ENCODE measurements at regions not wholly inside any gene's neighbourhood (a gene's known extent, or its start where the extent isn't known, plus 50 kb on each side); places are given as distances from the start of the nearest gene placed in this dataset.
"Not testable (repeated sequence)": the region's sequence is repeated elsewhere in the genome, so short reads cannot be mapped to it uniquely, and the experiment has no call there.

- Histone ChIP-seq H3K4me3 (no peak overlapping the region), H3K36me3 (ENCODE audit: insufficient read depth, low read length) (no peaks in the 10 kb centered on the region), H3K27ac (no peak overlapping the region), H3K9me3 (ENCODE audit: low read depth, low read length) (no peaks in the 10 kb centered on the region; the same call in 1 of the 2 replicates), H3K9ac (ENCODE audit: insufficient read length) (no peak overlapping the region)
- TF ChIP-seq EZH2 (IDR thresholded peaks at IDR 0.05) (no peak), FOXP2 (optimal IDR thresholded peaks at IDR 0.05; ENCODE audit: control extremely low read depth, extremely low read length, insufficient read depth) (no peak), POLR2AphosphoS5 (IDR thresholded peaks at IDR 0.05; ENCODE audit: borderline replicate concordance, low read depth, low read length) (no peak)
- no peak for DNase-seq (ENCODE audit: low read depth, low spot score)
Observed at GRCh38 chr2:167670588-167670987, 576.8 kb downstream of the STK39 start.

GRCh38 chr2:167653131-167653530, 594.3 kb downstream of the STK39 start:
- H3K27ac ChIP-seq, result no peak overlapping the region
- no peak overlapping the region for H3K9ac ChIP-seq (ENCODE audit: insufficient read length)
- DNase-seq (ENCODE audit: low read depth, low spot score), result no peak
- no peak overlapping the region for H3K4me3 ChIP-seq
- no peak for TF ChIP-seq POLR2AphosphoS5 (IDR thresholded peaks at IDR 0.05; ENCODE audit: borderline replicate concordance, low read depth, low read length)
- TF ChIP-seq EZH2 (IDR thresholded peaks at IDR 0.05), result no peak
- no peak for TF ChIP-seq FOXP2 (optimal IDR thresholded peaks at IDR 0.05; ENCODE audit: control extremely low read depth, extremely low read length, insufficient read depth)
- no peaks in the 10 kb centered on the region; the same call in 1 of the 2 replicates for H3K9me3 ChIP-seq (ENCODE audit: low read depth, low read length)
- H3K36me3 ChIP-seq (ENCODE audit: insufficient read depth, low read length), result no peaks in the 10 kb centered on the region

- no peak overlapping the region for H3K9ac ChIP-seq (ENCODE audit: insufficient read length)
- no peaks in the 10 kb centered on the region for H3K36me3 ChIP-seq (ENCODE audit: insufficient read depth, low read length)
- no peaks in the 10 kb centered on the region; the same call in 1 of the 2 replicates for H3K9me3 ChIP-seq (ENCODE audit: low read depth, low read length)
- no peak overlapping the region for H3K4me3 ChIP-seq
- no peak overlapping the region for H3K27ac ChIP-seq
- DNase-seq (ENCODE audit: low read depth, low spot score), result no peak
- TF ChIP-seq POLR2AphosphoS5 (IDR thresholded peaks at IDR 0.05; ENCODE audit: borderline replicate concordance, low read depth, low read length) (no peak), EZH2 (IDR thresholded peaks at IDR 0.05) (no peak), FOXP2 (optimal IDR thresholded peaks at IDR 0.05; ENCODE audit: control extremely low read depth, extremely low read length, insufficient read depth) (no peak)
Observed at GRCh38 chr2:167652401-167652800, 595.0 kb downstream of the STK39 start.

GRCh38 chr2:167651406-167652151, 595.8 kb downstream of the STK39 start:
- Histone ChIP-seq H3K27ac (no peak overlapping the region), H3K9ac (ENCODE audit: insufficient read length) (no peak overlapping the region), H3K4me3 (no peak overlapping the region), H3K36me3 (ENCODE audit: insufficient read depth, low read length) (no peaks in the 10 kb centered on the region), H3K9me3 (ENCODE audit: low read depth, low read length) (no peaks in the 10 kb centered on the region; the same call in 1 of the 2 replicates)
- no peak for DNase-seq (ENCODE audit: low read depth, low spot score)
- TF ChIP-seq FOXP2 (optimal IDR thresholded peaks at IDR 0.05; ENCODE audit: control extremely low read depth, extremely low read length, insufficient read depth) (no peak), POLR2AphosphoS5 (IDR thresholded peaks at IDR 0.05; ENCODE audit: borderline replicate concordance, low read depth, low read length) (no peak), EZH2 (IDR thresholded peaks at IDR 0.05) (no peak)

- Histone ChIP-seq H3K27ac (no peak overlapping the region), H3K9me3 (ENCODE audit: low read depth, low read length) (no peaks in the 10 kb centered on the region; the same call in 1 of the 2 replicates), H3K9ac (ENCODE audit: insufficient read length) (no peak overlapping the region), H3K36me3 (ENCODE audit: insufficient read depth, low read length) (no peaks in the 10 kb centered on the region), H3K4me3 (no peak overlapping the region)
- no peak for TF ChIP-seq FOXP2 (optimal IDR thresholded peaks at IDR 0.05; ENCODE audit: control extremely low read depth, extremely low read length, insufficient read depth)
- TF ChIP-seq EZH2 (IDR thresholded peaks at IDR 0.05), result no peak
- TF ChIP-seq POLR2AphosphoS5 (IDR thresholded peaks at IDR 0.05; ENCODE audit: borderline replicate concordance, low read depth, low read length), result no peak
- no peak for DNase-seq (ENCODE audit: low read depth, low spot score)
Observed at GRCh38 chr2:167646557-167646956, 600.8 kb downstream of the STK39 start.

- H3K4me3 ChIP-seq, result no peak overlapping the region
- H3K27ac ChIP-seq, result no peak overlapping the region
- H3K36me3 ChIP-seq (ENCODE audit: insufficient read depth, low read length), result no peaks in the 10 kb centered on the region
- no peaks in the 10 kb centered on the region for H3K9me3 ChIP-seq (ENCODE audit: low read depth, low read length)
- DNase-seq (ENCODE audit: low read depth, low spot score), result no peak
- H3K9ac ChIP-seq (ENCODE audit: insufficient read length), result no peak overlapping the region
- TF ChIP-seq POLR2AphosphoS5 (IDR thresholded peaks at IDR 0.05; ENCODE audit: borderline replicate concordance, low read depth, low read length), result no peak
- TF ChIP-seq EZH2 (IDR thresholded peaks at IDR 0.05), result no peak
- no peak for TF ChIP-seq FOXP2 (optimal IDR thresholded peaks at IDR 0.05; ENCODE audit: control extremely low read depth, extremely low read length, insufficient read depth)
Observed at GRCh38 chr2:167640096-167640495, 607.3 kb downstream of the STK39 start.

GRCh38 chr2:167637741-167638140, 609.7 kb downstream of the STK39 start:
- TF ChIP-seq EZH2 (IDR thresholded peaks at IDR 0.05) (no peak), FOXP2 (optimal IDR thresholded peaks at IDR 0.05; ENCODE audit: control extremely low read depth, extremely low read length, insufficient read depth) (no peak), POLR2AphosphoS5 (IDR thresholded peaks at IDR 0.05; ENCODE audit: borderline replicate concordance, low read depth, low read length) (no peak)
- Histone ChIP-seq H3K27ac (no peak overlapping the region), H3K36me3 (ENCODE audit: insufficient read depth, low read length) (no peaks in the 10 kb centered on the region), H3K9me3 (ENCODE audit: low read depth, low read length) (no peaks in the 10 kb centered on the region), H3K4me3 (no peak overlapping the region), H3K9ac (ENCODE audit: insufficient read length) (no peak overlapping the region)
- no peak for DNase-seq (ENCODE audit: low read depth, low spot score)

GRCh38 chr2:167632271-167632670, 615.1 kb downstream of the STK39 start:
- not testable (repeated sequence) for H3K4me3 ChIP-seq; DNase-seq (ENCODE audit: low read depth, low spot score); H3K9me3 ChIP-seq (ENCODE audit: low read depth, low read length); H3K36me3 ChIP-seq (ENCODE audit: insufficient read depth, low read length); H3K9ac ChIP-seq (ENCODE audit: insufficient read length); H3K27ac ChIP-seq

- H3K9ac ChIP-seq (ENCODE audit: insufficient read length), result no peak overlapping the region
- no peak overlapping the region for H3K4me3 ChIP-seq
- no peaks in the 10 kb centered on the region for H3K9me3 ChIP-seq (ENCODE audit: low read depth, low read length)
- no peaks in the 10 kb centered on the region for H3K36me3 ChIP-seq (ENCODE audit: insufficient read depth, low read length)
- TF ChIP-seq FOXP2 (optimal IDR thresholded peaks at IDR 0.05; ENCODE audit: control extremely low read depth, extremely low read length, insufficient read depth) (no peak), EZH2 (IDR thresholded peaks at IDR 0.05) (no peak), POLR2AphosphoS5 (IDR thresholded peaks at IDR 0.05; ENCODE audit: borderline replicate concordance, low read depth, low read length) (no peak)
- no peak for DNase-seq (ENCODE audit: low read depth, low spot score)
- H3K27ac ChIP-seq, result no peak overlapping the region
Observed at GRCh38 chr2:167626961-167627360, 620.4 kb downstream of the STK39 start.
